BJ (cell line): ENCODE measurements at regions not wholly inside any gene's neighbourhood (a gene's known extent, or its start where the extent isn't known, plus 50 kb on each side); places are given as distances from the start of the nearest gene placed in this dataset.
"Not testable (repeated sequence)": the region's sequence is repeated elsewhere in the genome, so short reads cannot be mapped to it uniquely, and the experiment has no call there.

ENCODE experiments used
- CTCF ChIA-PET: fragments of 350-600 bp; formaldehyde crosslinking; extraction: SDS; loops from one replicate; lab custom pipeline; 2021; ENCODE audit warnings: antibody characterized with exemption, inconsistent platforms; lab: Yijun Ruan, JAX
- POLR2A ChIA-PET: fragments of 300-600 bp; sonication (Branson Sonifier 250); formaldehyde crosslinking; extraction: SDS; loops from one replicate; lab custom pipeline; 2021; ENCODE audit warnings: antibody characterized with exemption; lab: Charles Lee
- DNase-seq: peaks from one replicate; pipeline ENCODE4 v3.0.0-alpha.2; 2011; ENCODE audit warnings: low read depth
- H3K27me3 ChIP-seq: 2 replicates; pipeline ENCODE4 v1.6.0; 2011; ENCODE audit warnings: low read length; ENCODE audit not compliant: control insufficient read depth, insufficient read depth
- H3K36me3 ChIP-seq: 2 replicates; pipeline ENCODE4 v1.5.1; 2011; ENCODE audit warnings: low read length; ENCODE audit not compliant: control insufficient read depth, insufficient read depth
- H3K4me3 ChIP-seq: 2 replicates; pipeline ENCODE4 v1.5.1; 2011; ENCODE audit warnings: low read depth, mild to moderate bottlenecking, control low read depth, low read length
- CTCF ChIP-seq: IDR thresholded peaks from 2 replicates; pipeline ENCODE4 v1.5.1; 2011; ENCODE audit warnings: low read depth, mild to moderate bottlenecking, control low read depth, inconsistent platforms, low read length, moderate library complexity; ENCODE audit not compliant: insufficient read depth

GRCh38 chr6:33885132-33886057, 81.6 kb upstream of the MLN start:
- POLR2A ChIA-PET: no interaction called here
- no peak for TF ChIP-seq CTCF
- H3K4me3 ChIP-seq: no peak overlapping the region
- H3K27me3 ChIP-seq: no peaks in the 10 kb centered on the region
- DNase-seq: peak; percentile 27
- no peaks in the 10 kb centered on the region for H3K36me3 ChIP-seq
- CTCF ChIA-PET: interaction anchor here (0.9 to 1.4 kb wide), 3 partner anchors 10 to 174 kb away, joined by 3 read pairs; partner anchors contain the start of gene UQCC2

- DNase-seq, POLR2A ChIA-PET, H3K4me3 ChIP-seq, H3K27me3 ChIP-seq, H3K36me3 ChIP-seq, CTCF ChIA-PET: not testable (repeated sequence)
Measured at GRCh38 chr6:33883621-33884020, 79.8 kb upstream of the MLN start.

- no peak for DNase-seq
- no peaks in the 10 kb centered on the region for H3K36me3 ChIP-seq
- no peak for TF ChIP-seq CTCF
- H3K4me3 ChIP-seq: no peak overlapping the region
- peaks cover 3% of the 10 kb centered on the region; the same call in 1 of the 2 replicates for H3K27me3 ChIP-seq
- ChIA-PET CTCF (interaction anchor here (0.7 kb wide), 1 partner anchor 111 kb away, joined by 3 read pairs; no protein-coding TSS in a partner anchor), POLR2A (no interaction called here)
Measured at GRCh38 chr6:33882154-33882553, 78.4 kb upstream of the MLN start.

GRCh38 chr6:33880766-33881165, 77.0 kb upstream of the MLN start:
- no peak for DNase-seq
- H3K27me3 ChIP-seq: peaks cover 6% of the 10 kb centered on the region
- TF ChIP-seq CTCF: no peak
- H3K4me3 ChIP-seq: no peak overlapping the region
- CTCF ChIA-PET: interaction anchor here (0.7 to 1.0 kb wide), 2 partner anchors 14 to 112 kb away, joined by 3 to 4 read pairs; no protein-coding TSS in a partner anchor
- H3K36me3 ChIP-seq: no peaks in the 10 kb centered on the region
- POLR2A ChIA-PET: no interaction called here

GRCh38 chr6:33880104-33880678, 76.4 kb upstream of the MLN start:
- POLR2A ChIA-PET: no interaction called here
- CTCF ChIA-PET: interaction anchor here (1.0 kb wide), 1 partner anchor 112 kb away, joined by 3 read pairs; no protein-coding TSS in a partner anchor
- no peaks in the 10 kb centered on the region for H3K36me3 ChIP-seq
- H3K4me3 ChIP-seq: no peak overlapping the region
- no peak for TF ChIP-seq CTCF
- DNase-seq: no peak
- H3K27me3 ChIP-seq: peaks cover 7% of the 10 kb centered on the region
